Calu3 (cell line): ENCODE measurements at regions not wholly inside any gene's neighbourhood (a gene's known extent, or its start where the extent isn't known, plus 50 kb on each side); places are given as distances from the start of the nearest gene placed in this dataset.
"Not testable (repeated sequence)": the region's sequence is repeated elsewhere in the genome, so short reads cannot be mapped to it uniquely, and the experiment has no call there.

Experiments used
- BruUV-seq: library from RNA; stranded (reverse); fragments of 400-500 nt; replicated peaks from 2 replicates; lab custom pipeline; 2021; lab: Mats Ljungman, UMichigan
- CTCF ChIA-PET: fragments of 300-600 bp; sonication (Branson Sonifier 250); formaldehyde crosslinking; loops from one replicate; lab custom pipeline; 2022; ENCODE audit warnings: antibody characterized with exemption; lab: Charles Lee
- DNase-seq: peaks from one replicate; pipeline ENCODE4 v3.0.0; 2022
- H3K27ac Mint-ChIP-seq: one replicate; pipeline ENCODE4 v1.8.0; 2022; ENCODE audit warnings: mixed read lengths; ENCODE audit not compliant: unreplicated experiment
- H3K27me3 Mint-ChIP-seq: one replicate; pipeline ENCODE4 v1.8.0; 2022; ENCODE audit warnings: mixed read lengths; ENCODE audit not compliant: unreplicated experiment
- H3K36me3 Mint-ChIP-seq: one replicate; pipeline ENCODE4 v1.8.0; 2022; ENCODE audit warnings: mild to moderate bottlenecking, moderate library complexity, mixed read lengths; ENCODE audit not compliant: insufficient read depth, unreplicated experiment
- H3K4me1 Mint-ChIP-seq: one replicate; pipeline ENCODE4 v1.8.0; 2022; ENCODE audit warnings: mild to moderate bottlenecking, low read depth, mixed read lengths; ENCODE audit not compliant: unreplicated experiment
- H3K4me3 Mint-ChIP-seq: one replicate; pipeline ENCODE4 v1.8.0; 2022; ENCODE audit warnings: mild to moderate bottlenecking, low read depth, moderate library complexity, mixed read lengths; ENCODE audit not compliant: unreplicated experiment
- H3K9me3 Mint-ChIP-seq: one replicate; pipeline ENCODE4 v1.8.0; 2022; ENCODE audit warnings: low read depth, mixed read lengths; ENCODE audit not compliant: unreplicated experiment
- CTCF ChIP-seq: fragments of 200-600 bp; IDR thresholded peaks from one replicate; pipeline ENCODE4 v1.8.0; 2022; ENCODE audit warnings: antibody characterized with exemption; ENCODE audit not compliant: unreplicated experiment
- intact Hi-C: fragments of 100-400 bp; cut with micrococcal nuclease; formaldehyde crosslinking; loops from one replicate; pipeline ENCODE4 v1.10.0; 2022; ENCODE audit not compliant: unreplicated experiment

DNA sequence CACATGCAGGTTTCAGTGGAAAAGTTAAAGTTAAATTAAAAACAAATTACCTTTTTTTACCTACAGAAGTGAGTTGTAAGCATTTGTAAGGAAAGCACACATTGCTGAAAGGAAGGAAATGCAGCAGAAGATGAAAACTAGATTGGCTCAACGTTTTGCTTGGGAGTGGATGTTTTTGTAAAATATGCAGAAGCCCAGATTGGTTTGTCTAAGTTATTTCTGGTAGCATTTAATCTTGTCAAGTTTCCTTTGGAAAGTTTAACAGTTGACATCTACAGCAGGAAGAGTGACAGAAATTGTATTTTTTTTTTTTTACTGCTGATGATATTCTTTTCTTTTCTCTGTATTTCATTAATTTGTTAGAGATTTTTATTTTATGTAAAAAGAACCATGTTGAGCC, 315.1 kb upstream of the MON1B start:
- intact Hi-C loops = loop anchor here (10.0 kb wide), 1 partner anchor 289 kb away; no protein-coding TSS in a partner anchor
- peaks cover 3% of the 10 kb centered on the region for H3K9me3 Mint-ChIP-seq

DNA sequence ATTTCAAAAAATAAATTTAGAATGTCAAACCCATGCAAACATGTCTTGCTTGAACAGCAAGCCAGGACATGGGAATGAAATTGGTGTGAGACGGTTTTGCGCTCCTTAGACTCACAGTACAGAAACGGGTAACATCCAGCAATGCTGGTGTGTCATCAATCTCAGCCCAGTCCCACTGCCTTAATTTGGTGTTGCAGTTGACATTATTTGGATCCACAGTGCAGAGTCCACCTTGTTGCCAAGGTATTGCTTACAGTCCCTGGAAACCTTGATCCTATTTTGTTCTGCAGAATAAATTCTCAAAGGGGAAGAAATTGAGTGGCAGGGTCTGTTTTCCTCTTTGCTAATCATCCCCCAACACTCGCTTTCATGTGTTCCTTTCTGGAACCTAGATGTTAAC, 311.6 kb upstream of the MON1B start:
- no peak overlapping the region for H3K4me3 Mint-ChIP-seq
- BruUV-seq = no TSS peak
- no peaks in the 10 kb centered on the region for H3K27me3 Mint-ChIP-seq
- no peak overlapping the region for H3K27ac Mint-ChIP-seq
- H3K36me3 Mint-ChIP-seq = no peaks in the 10 kb centered on the region
- TF ChIP-seq CTCF = no peak
- no peak for DNase-seq
- intact Hi-C loops = loop anchor here (10.0 kb wide), 1 partner anchor 285 kb away; no protein-coding TSS in a partner anchor
- H3K4me1 Mint-ChIP-seq = no peaks in the 10 kb centered on the region
- H3K9me3 Mint-ChIP-seq = no peaks in the 10 kb centered on the region
- CTCF ChIA-PET = interaction anchor here (0.6 kb wide), 1 partner anchor 83 kb away, joined by 4 read pairs; no protein-coding TSS in a partner anchor

More for the DNA sequence above, 315.1 kb upstream of the MON1B start:
- no peak for DNase-seq
- CTCF ChIA-PET = no interaction called here
- H3K4me3 Mint-ChIP-seq = no peak overlapping the region
- H3K4me1 Mint-ChIP-seq = no peaks in the 10 kb centered on the region
- no peak for TF ChIP-seq CTCF
- H3K27me3 Mint-ChIP-seq = no peaks in the 10 kb centered on the region
- H3K27ac Mint-ChIP-seq = no peak overlapping the region
- no peaks in the 10 kb centered on the region for H3K36me3 Mint-ChIP-seq
- BruUV-seq = no TSS peak

- H3K36me3 Mint-ChIP-seq, BruUV-seq, H3K9me3 Mint-ChIP-seq, CTCF ChIA-PET, H3K4me3 Mint-ChIP-seq, H3K27ac Mint-ChIP-seq, DNase-seq, H3K27me3 Mint-ChIP-seq, H3K4me1 Mint-ChIP-seq, intact Hi-C loops: not testable (repeated sequence)
Measured at GRCh38 chr16:76880523-76880922, 310.5 kb upstream of the MON1B start.

- DNase-seq = no peak
- no peak overlapping the region for H3K4me3 Mint-ChIP-seq
- CTCF ChIA-PET = interaction anchor here (0.9 kb wide), 1 partner anchor 603 kb away, joined by 3 read pairs; no protein-coding TSS in a partner anchor
- H3K4me1 Mint-ChIP-seq = no peaks in the 10 kb centered on the region
- H3K9me3 Mint-ChIP-seq = no peaks in the 10 kb centered on the region
- H3K36me3 Mint-ChIP-seq = no peaks in the 10 kb centered on the region
- no TSS peak for BruUV-seq
- no peaks in the 10 kb centered on the region for H3K27me3 Mint-ChIP-seq
- H3K27ac Mint-ChIP-seq = no peak overlapping the region
- intact Hi-C loops = loop anchor here (2.0 kb wide), 1 partner anchor 215 kb away; no protein-coding TSS in a partner anchor
- TF ChIP-seq CTCF = no peak
Measured at GRCh38 chr16:76882105-76882504, 308.9 kb upstream of the MON1B start.

- no TSS peak for BruUV-seq
- intact Hi-C loops = loop anchor here (2.0 kb wide), 1 partner anchor 216 kb away; no protein-coding TSS in a partner anchor
- no peaks in the 10 kb centered on the region for H3K27me3 Mint-ChIP-seq
- DNase-seq = no peak
- no peak overlapping the region for H3K4me3 Mint-ChIP-seq
- no peaks in the 10 kb centered on the region for H3K9me3 Mint-ChIP-seq
- H3K4me1 Mint-ChIP-seq = no peaks in the 10 kb centered on the region
- CTCF ChIA-PET = no interaction called here
- H3K27ac Mint-ChIP-seq = no peak overlapping the region
- TF ChIP-seq CTCF = no peak
- H3K36me3 Mint-ChIP-seq = no peaks in the 10 kb centered on the region
Measured at GRCh38 chr16:76883076-76883475, 307.9 kb upstream of the MON1B start.
